Fibroblast of lung (primary cell): ENCODE measurements at regions not wholly inside any gene's neighbourhood (a gene's known extent, or its start where the extent isn't known, plus 50 kb on each side); places are given as distances from the start of the nearest gene placed in this dataset.

Source experiments
- DNase-seq, 2 donors: peaks; one replicate each; pipeline versions ENCODE4 v3.0.0 to v3.0.0-alpha.2; 2010; ENCODE audit warnings: low read depth in 2 of 2
- H2AFZ ChIP-seq: 2 replicates; pipeline ENCODE4 v1.5.1; 2012; ENCODE audit warnings: low read length, control low read depth, inconsistent platforms
- H3K27ac ChIP-seq: 2 replicates; pipeline ENCODE4 v1.5.1; 2011; ENCODE audit warnings: low read length, control low read depth; ENCODE audit not compliant: insufficient read depth
- H3K27me3 ChIP-seq: 2 replicates; pipeline ENCODE4 v1.5.1; 2011; ENCODE audit warnings: mild to moderate bottlenecking, low read length; ENCODE audit not compliant: control insufficient read depth, insufficient read depth
- H3K36me3 ChIP-seq: 2 replicates; pipeline ENCODE4 v1.5.1; 2011; ENCODE audit warnings: low read length; ENCODE audit not compliant: control insufficient read depth, insufficient read depth
- H3K4me1 ChIP-seq: 2 replicates; pipeline ENCODE4 v1.5.1; 2011; ENCODE audit warnings: low read length; ENCODE audit not compliant: control insufficient read depth, insufficient read depth; ENCODE audit errors: extremely low read depth
- H3K4me2 ChIP-seq: 2 replicates; pipeline ENCODE4 v1.5.1; 2011; ENCODE audit warnings: low read length, control low read depth; ENCODE audit not compliant: insufficient read depth; ENCODE audit errors: extremely low read depth
- H3K4me3 ChIP-seq, 4 experiments: fragments of 200-600 bp in 1 of 4; sonication (generic) in 1 of 4; replicated peaks in 1 of 4; 2 replicates each; pipeline ENCODE4 v1.5.1; 2011 to 2016; ENCODE audit warnings: low read length in 4 of 4, low read depth in 3 of 4, mild to moderate bottlenecking in 3 of 4, control low read depth in 2 of 4, inconsistent platforms in 1 of 4, mixed read lengths in 1 of 4; ENCODE audit not compliant: insufficient read depth in 1 of 4; ENCODE audit errors: control extremely low read depth in 1 of 4
- H3K79me2 ChIP-seq: 2 replicates; pipeline ENCODE4 v1.5.1; 2012; ENCODE audit warnings: mild to moderate bottlenecking, low read length, inconsistent platforms; ENCODE audit not compliant: control insufficient read depth, insufficient read depth
- H3K9ac ChIP-seq: 2 replicates; pipeline ENCODE4 v1.5.1; 2011; ENCODE audit warnings: mild to moderate bottlenecking, low read length, control low read depth; ENCODE audit not compliant: insufficient read depth
- H3K9me3 ChIP-seq: 2 replicates; pipeline ENCODE4 v1.5.1; 2012; ENCODE audit warnings: low read depth, low read length; ENCODE audit not compliant: control insufficient read depth, insufficient read depth
- H4K20me1 ChIP-seq: 2 replicates; pipeline ENCODE4 v1.5.1; 2011; ENCODE audit warnings: low read length; ENCODE audit not compliant: control insufficient read depth, insufficient read depth; ENCODE audit errors: extremely low read depth
- CTCF ChIP-seq, 2 donors: IDR thresholded peaks in 1 of 2; conservative IDR thresholded peaks in 1 of 2; 1 replicate in 1 of 2; 2 replicates in 1 of 2; pipeline ENCODE4 v1.5.1; 2011 to 2012; ENCODE audit warnings: low read length in 2 of 2, control low read depth in 1 of 2, inconsistent platforms in 1 of 2, low read depth in 1 of 2, mild to moderate bottlenecking in 1 of 2
- EZH2 ChIP-seq: IDR thresholded peaks from 2 replicates; pipeline ENCODE4 v1.5.1; 2012; ENCODE audit warnings: low read length, control low read depth, mild to moderate bottlenecking; ENCODE audit errors: missing control alignments

GRCh38 chr4:144202081-144202480 lies 61.6 kb upstream of the GYPA start:
- Histone ChIP-seq H3K36me3 (no peaks in the 10 kb centered on the region), H4K20me1 (no peaks in the 10 kb centered on the region), H3K27ac (no peak overlapping the region), H3K27me3 (no peaks in the 10 kb centered on the region), H3K9ac (no peak overlapping the region), H3K4me3 (no peak overlapping the region), H3K4me2 (no peak overlapping the region), H3K4me1 (no peaks in the 10 kb centered on the region), H3K9me3 (no peaks in the 10 kb centered on the region), H3K79me2 (no peaks in the 10 kb centered on the region), H2AFZ (no peak overlapping the region)
- TF ChIP-seq EZH2 (no peak), CTCF (conservative IDR thresholded peaks at IDR 0.05 in 1 of 2, IDR thresholded peaks at IDR 0.05 in 1 of 2; ENCODE audit: low read depth in 1 of 2, low read length in 2 of 2) (no peak)
- no peak for DNase-seq

- H3K27ac ChIP-seq: no peak overlapping the region
- no peak for TF ChIP-seq CTCF (conservative IDR thresholded peaks at IDR 0.05 in 1 of 2, IDR thresholded peaks at IDR 0.05 in 1 of 2; ENCODE audit: low read depth in 1 of 2, low read length in 2 of 2)
- TF ChIP-seq EZH2: no peak
These were observed 62.6 kb upstream of the GYPA start for GRCh38 chr4:144203155-144203554.

GRCh38 chr4:144204431-144204830 lies 63.9 kb upstream of the GYPA start:
- Histone ChIP-seq H3K9me3 (no peaks in the 10 kb centered on the region), H2AFZ (no peak overlapping the region), H4K20me1 (no peaks in the 10 kb centered on the region), H3K36me3 (no peaks in the 10 kb centered on the region), H3K27ac (no peak overlapping the region), H3K9ac (no peak overlapping the region), H3K79me2 (no peaks in the 10 kb centered on the region), H3K27me3 (no peaks in the 10 kb centered on the region), H3K4me1 (no peaks in the 10 kb centered on the region), H3K4me2 (no peak overlapping the region), H3K4me3 (no peak overlapping the region)
- DNase-seq: no peak
- no peak for TF ChIP-seq EZH2
- no peak for TF ChIP-seq CTCF (conservative IDR thresholded peaks at IDR 0.05 in 1 of 2, IDR thresholded peaks at IDR 0.05 in 1 of 2; ENCODE audit: low read depth in 1 of 2, low read length in 2 of 2)

More at GRCh38 chr4:144203155-144203554, 62.6 kb upstream of the GYPA start:
- Histone ChIP-seq H4K20me1 (no peaks in the 10 kb centered on the region), H3K79me2 (no peaks in the 10 kb centered on the region), H3K4me1 (no peaks in the 10 kb centered on the region), H3K4me2 (no peak overlapping the region), H3K9me3 (no peaks in the 10 kb centered on the region), H3K36me3 (no peaks in the 10 kb centered on the region), H3K9ac (no peak overlapping the region), H3K27me3 (no peaks in the 10 kb centered on the region), H2AFZ (no peak overlapping the region), H3K4me3 (no peak overlapping the region)
- no peak for DNase-seq
